SK-N-MC (cell line): ENCODE measurements at regions not wholly inside any gene's neighbourhood (a gene's known extent, or its start where the extent isn't known, plus 50 kb on each side); places are given as distances from the start of the nearest gene placed in this dataset.

Experiments
- EZH2 ChIP-seq: fragments of 200-600 bp; sonication (generic); IDR thresholded peaks from one replicate; pipeline ENCODE4 v1.6.1; 2017; ENCODE audit warnings: antibody characterized with exemption
- FOXP2 ChIP-seq: optimal IDR thresholded peaks from 2 replicates; pipeline ENCODE3; 2011; ENCODE audit warnings: mild to moderate bottlenecking, moderate library complexity; ENCODE audit not compliant: insufficient read depth; ENCODE audit errors: extremely low read length, control extremely low read depth
- POLR2AphosphoS5 ChIP-seq: IDR thresholded peaks from 2 replicates; pipeline ENCODE4 v1.6.1; 2012; ENCODE audit warnings: mild to moderate bottlenecking, low read depth, low read length, borderline replicate concordance

GRCh38 chr11:10377183-10377582, 72.3 kb downstream of the ADM start:
- no peak for TF ChIP-seq POLR2AphosphoS5
- TF ChIP-seq EZH2, result no peak
- no peak for TF ChIP-seq FOXP2
